ENCODE measurements at regions not wholly inside any gene's neighbourhood (a gene's known extent, or its start where the extent isn't known, plus 50 kb on each side); places are given as distances from the start of the nearest gene placed in this dataset.
"Not testable (repeated sequence)": the region's sequence is repeated elsewhere in the genome, so short reads cannot be mapped to it uniquely, and the experiment has no call there.

GRCh38 chr3:135560847-135561246 lies 404.7 kb upstream of the PPP2R3A start:
- no peak for DNase-seq

GRCh38 chr3:135564696-135565095 lies 400.8 kb upstream of the PPP2R3A start:
- no peak for DNase-seq

- no peak for DNase-seq
Measured at GRCh38 chr3:135565546-135565945, 400.0 kb upstream of the PPP2R3A start.

GRCh38 chr3:135567223-135567622 lies 398.3 kb upstream of the PPP2R3A start:
- no peak for DNase-seq

- no peak for DNase-seq
Measured at GRCh38 chr3:135576751-135577150, 388.8 kb upstream of the PPP2R3A start.

GRCh38 chr3:135581806-135582205 lies 383.7 kb upstream of the PPP2R3A start:
- DNase-seq = no peak

- no peak for DNase-seq
Measured at GRCh38 chr3:135582800-135583199, 382.7 kb upstream of the PPP2R3A start.

- DNase-seq = no peak
Measured at GRCh38 chr3:135596563-135596962, 369.0 kb upstream of the PPP2R3A start.

GRCh38 chr3:135597855-135598254 lies 367.7 kb upstream of the PPP2R3A start:
- DNase-seq = no peak

- DNase-seq = no peak
Measured at GRCh38 chr3:135598597-135598996, 366.9 kb upstream of the PPP2R3A start.

GRCh38 chr3:135604512-135604911 lies 361.0 kb upstream of the PPP2R3A start:
- not testable (repeated sequence) for DNase-seq

- no peak for DNase-seq
Measured at GRCh38 chr3:135618123-135618522, 347.4 kb upstream of the PPP2R3A start.

GRCh38 chr3:135621184-135621920 lies 344.2 kb upstream of the PPP2R3A start:
- DNase-seq = no peak

GRCh38 chr3:135622215-135622614 lies 343.3 kb upstream of the PPP2R3A start:
- no peak for DNase-seq

- DNase-seq = no peak
Measured at GRCh38 chr3:135622656-135623055, 342.9 kb upstream of the PPP2R3A start.

GRCh38 chr3:135623558-135623957 lies 342.0 kb upstream of the PPP2R3A start:
- no peak for DNase-seq

GRCh38 chr3:135627057-135627456 lies 338.5 kb upstream of the PPP2R3A start:
- DNase-seq = no peak

- DNase-seq = no peak
Measured at GRCh38 chr3:135629701-135630408, 335.7 kb upstream of the PPP2R3A start.

- DNase-seq = no peak
Measured at GRCh38 chr3:135632556-135633065, 332.9 kb upstream of the PPP2R3A start.

GRCh38 chr3:135633078-135633477 lies 332.4 kb upstream of the PPP2R3A start:
- DNase-seq = no peak

GRCh38 chr3:135636596-135636995 lies 328.9 kb upstream of the PPP2R3A start:
- DNase-seq = no peak

GRCh38 chr3:135637013-135637412 lies 328.5 kb upstream of the PPP2R3A start:
- no peak for DNase-seq

GRCh38 chr3:135641761-135642160 lies 323.8 kb upstream of the PPP2R3A start:
- no peak for DNase-seq

GRCh38 chr3:135645541-135645940 lies 320.0 kb upstream of the PPP2R3A start:
- no peak for DNase-seq
